Panc1 (cell line): ENCODE measurements at regions not wholly inside any gene's neighbourhood (a gene's known extent, or its start where the extent isn't known, plus 50 kb on each side); places are given as distances from the start of the nearest gene placed in this dataset.

Experiments used
- ATAC-seq: fragments of 200-7000 bp; cut with Tn5 transposase; 2 replicates; pipeline ENCODE4 v1.9.1; 2020; ENCODE audit warnings: mild to moderate bottlenecking, moderate library complexity
- BruUV-seq: library from RNA; stranded (reverse); fragments of 400-500 nt; replicated peaks from 2 replicates; lab custom pipeline; 2021; lab: Mats Ljungman, UMichigan
- CTCF ChIA-PET: fragments of 300-600 bp; sonication (Branson Sonifier 250); formaldehyde crosslinking; loops from one replicate; lab custom pipeline; 2022; ENCODE audit warnings: antibody characterized with exemption; lab: Charles Lee
- POLR2A ChIA-PET: fragments of 300-600 bp; sonication (Branson Sonifier 250); formaldehyde crosslinking; loops from one replicate; lab custom pipeline; 2022; ENCODE audit warnings: antibody characterized with exemption; lab: Charles Lee
- DNase-seq: peaks from one replicate; pipeline ENCODE4 v3.0.0-alpha.2; 2010; ENCODE audit warnings: low read depth, low spot score
- H3K27ac ChIP-seq: 2 replicates; pipeline ENCODE4 v1.5.1; 2011; ENCODE audit warnings: mild to moderate bottlenecking, low read length, inconsistent platforms
- H3K27me3 ChIP-seq: fragments of 200-500 bp; sonication (Bioruptor generic); 2 replicates; pipeline ENCODE4 v1.6.0; 2014; ENCODE audit warnings: low read length, inconsistent platforms; ENCODE audit not compliant: control insufficient read depth, insufficient read depth
- H3K36me3 ChIP-seq: fragments of 200-500 bp; sonication (Bioruptor generic); 2 replicates; pipeline ENCODE4 v1.5.1; 2014; ENCODE audit warnings: inconsistent platforms, mild to moderate bottlenecking, low read length, moderate library complexity; ENCODE audit not compliant: control insufficient read depth, insufficient read depth
- H3K4me1 ChIP-seq: 2 replicates; pipeline ENCODE4 v1.5.1; 2011; ENCODE audit warnings: inconsistent platforms, mild to moderate bottlenecking, low read length, moderate library complexity; ENCODE audit not compliant: control insufficient read depth, insufficient read depth
- H3K4me3 ChIP-seq, 2 experiments: 2 replicates each; pipeline ENCODE4 v1.5.1; 2011 to 2012; ENCODE audit warnings: low read depth in 2 of 2, low read length in 2 of 2, mild to moderate bottlenecking in 2 of 2, inconsistent platforms in 1 of 2, moderate library complexity in 1 of 2
- H3K9me3 ChIP-seq: fragments of 200-500 bp; sonication (Bioruptor generic); 2 replicates; pipeline ENCODE4 v1.5.1; 2014; ENCODE audit warnings: low read depth, mild to moderate bottlenecking, inconsistent platforms, low read length, moderate library complexity; ENCODE audit not compliant: control insufficient read depth, insufficient read depth
- CTCF ChIP-seq: fragments of 450-650 bp; IDR thresholded peaks from 2 replicates; pipeline ENCODE4 v1.5.1; 2017; ENCODE audit warnings: mild to moderate bottlenecking
- POLR2AphosphoS5 ChIP-seq: IDR thresholded peaks from 2 replicates; pipeline ENCODE4 v1.6.1; 2012; ENCODE audit warnings: mild to moderate bottlenecking, low read depth, low read length, moderate library complexity
- REST ChIP-seq, 2 experiments: IDR thresholded peaks; 2 replicates each; pipeline ENCODE4 v1.6.1; 2011 to 2012; ENCODE audit warnings: low read depth in 2 of 2, control low read depth in 1 of 2, low read length in 1 of 2, mild to moderate bottlenecking in 1 of 2, moderate library complexity in 1 of 2; ENCODE audit not compliant: insufficient read depth in 1 of 2
- SIN3A ChIP-seq: IDR thresholded peaks from 2 replicates; pipeline ENCODE4 v1.6.1; 2012; ENCODE audit warnings: low read depth, mild to moderate bottlenecking, low read length, moderate library complexity, borderline replicate concordance; ENCODE audit not compliant: insufficient read depth
- TCF7L2 ChIP-seq: IDR thresholded peaks from 2 replicates; pipeline ENCODE4 v1.6.1; 2011; ENCODE audit warnings: mild to moderate bottlenecking, low read depth, low read length, inconsistent platforms
- in situ Hi-C: cut with HindIII; loops from 2 replicates; pipeline ENCODE4 v1.10.0; 2016; ENCODE audit warnings: low sequenced_read_pairs, low pct_unique_long_range_greater_than_20kb
- intact Hi-C: fragments of 100-400 bp; cut with micrococcal nuclease; formaldehyde crosslinking; loops from one replicate; pipeline ENCODE4 v1.10.0; 2022; ENCODE audit not compliant: unreplicated experiment

DNA sequence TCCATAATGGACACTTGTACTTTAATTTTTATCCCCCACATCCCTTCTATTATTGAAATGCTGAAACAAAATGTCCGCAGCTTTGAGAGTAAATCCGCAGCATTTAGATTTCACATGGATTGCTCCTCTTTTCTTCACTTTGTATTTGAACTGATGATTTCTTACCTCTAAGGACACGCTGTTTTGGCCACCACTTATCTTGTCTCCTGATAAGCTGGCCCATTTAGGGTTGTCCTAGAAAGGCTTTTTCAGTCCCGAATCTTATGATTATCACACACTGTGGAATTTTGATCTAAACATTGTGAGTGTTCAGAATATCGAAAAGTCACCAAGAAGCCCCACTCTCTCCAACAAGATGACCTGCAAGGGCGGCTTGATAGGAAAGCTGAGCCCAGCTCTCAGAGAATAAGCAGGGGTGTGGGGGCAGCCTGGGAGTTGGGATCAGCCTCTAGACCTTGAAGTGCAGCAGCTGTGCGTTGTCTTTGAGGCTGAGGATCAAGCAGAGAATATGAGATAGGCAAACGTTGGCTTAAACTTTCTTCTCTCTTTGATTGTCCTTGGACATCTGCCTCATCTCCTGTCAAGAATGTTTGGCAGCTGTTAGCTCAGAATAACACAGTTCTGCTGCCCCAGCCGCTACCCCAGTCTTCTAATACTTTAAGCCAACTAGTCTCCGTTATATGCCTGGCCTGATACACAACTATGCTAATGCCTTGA, 399.7 kb upstream of the NR2F2 start:
- no peaks in the 10 kb centered on the region for H3K9me3 ChIP-seq
- no peak overlapping the region for H3K4me3 ChIP-seq
- POLR2A ChIA-PET: no interaction called here
- DNase-seq: no peak
- CTCF ChIA-PET: no interaction called here
- no peaks in the 10 kb centered on the region for H3K27me3 ChIP-seq
- H3K36me3 ChIP-seq: no peaks in the 10 kb centered on the region
- H3K27ac ChIP-seq: no peak overlapping the region
- TF ChIP-seq REST (IDR thresholded peaks at IDR 0.05; ENCODE audit: insufficient read depth in 1 of 2, low read depth in 2 of 2, low read length in 1 of 2) (no peak), SIN3A (no peak), TCF7L2 (no peak)
- no peaks in the 10 kb centered on the region for H3K4me1 ChIP-seq
- ATAC-seq: no peak
- intact Hi-C loops (no loop called here), in situ Hi-C loops (no loop called here)
- BruUV-seq: no TSS peak

DNA sequence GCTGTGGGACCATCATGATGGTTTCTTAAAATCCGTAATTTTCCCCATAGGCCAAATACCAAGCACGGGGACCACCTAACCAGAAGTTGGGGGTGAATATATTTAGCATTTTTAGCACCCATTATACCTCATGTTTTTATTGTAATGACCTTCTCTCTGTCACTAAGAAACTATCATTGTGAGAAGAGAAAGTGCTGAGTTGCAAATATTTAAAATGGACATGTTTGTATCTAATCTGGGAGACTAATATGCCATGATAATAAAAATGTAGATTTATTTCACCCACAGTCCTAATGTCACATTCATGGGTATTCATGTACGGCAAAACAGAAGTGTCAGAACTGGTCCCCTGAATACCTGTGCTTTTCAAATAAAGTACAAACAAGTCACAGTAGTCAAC, 398.9 kb upstream of the NR2F2 start:
- no peaks in the 10 kb centered on the region for H3K4me1 ChIP-seq
- in situ Hi-C loops: no loop called here
- H3K27me3 ChIP-seq: no peaks in the 10 kb centered on the region
- DNase-seq (no peak), ATAC-seq (no peak)
- POLR2A ChIA-PET: no interaction called here
- no peaks in the 10 kb centered on the region for H3K9me3 ChIP-seq
- no peaks in the 10 kb centered on the region for H3K36me3 ChIP-seq
- no TSS peak for BruUV-seq
- no peak overlapping the region for H3K4me3 ChIP-seq
- TF ChIP-seq POLR2AphosphoS5 (no peak), TCF7L2 (no peak), REST (IDR thresholded peaks at IDR 0.05; ENCODE audit: insufficient read depth in 1 of 2, low read depth in 2 of 2, low read length in 1 of 2) (no peak), SIN3A (no peak), CTCF (no peak)
- no peak overlapping the region for H3K27ac ChIP-seq
- intact Hi-C loops: no loop called here
- CTCF ChIA-PET: no interaction called here
